ENCODE measurements at regions not wholly inside any gene's neighbourhood (a gene's known extent, or its start where the extent isn't known, plus 50 kb on each side); places are given as distances from the start of the nearest gene placed in this dataset.

DNA sequence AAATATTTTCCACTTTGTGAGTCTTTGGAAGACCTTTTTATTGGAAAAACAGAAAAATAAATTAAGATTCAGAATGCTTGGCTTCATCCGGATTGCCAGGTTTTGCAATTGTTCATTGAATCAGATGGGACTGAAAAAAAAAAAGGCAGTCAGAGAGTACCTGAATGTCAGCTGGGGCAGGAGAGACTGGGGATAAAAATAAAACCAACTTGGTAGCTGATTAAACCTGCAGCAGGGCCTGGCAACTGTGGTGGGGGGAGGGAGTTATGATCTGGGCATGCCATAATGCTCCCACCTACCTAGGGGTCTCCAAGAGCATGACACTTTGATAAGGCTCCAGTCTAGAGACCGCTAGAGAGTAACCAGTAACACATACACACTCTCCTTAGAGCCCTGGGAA is 454.4 kb downstream of the DTWD2 start:
- TF ChIP-seq, protein P1, sequence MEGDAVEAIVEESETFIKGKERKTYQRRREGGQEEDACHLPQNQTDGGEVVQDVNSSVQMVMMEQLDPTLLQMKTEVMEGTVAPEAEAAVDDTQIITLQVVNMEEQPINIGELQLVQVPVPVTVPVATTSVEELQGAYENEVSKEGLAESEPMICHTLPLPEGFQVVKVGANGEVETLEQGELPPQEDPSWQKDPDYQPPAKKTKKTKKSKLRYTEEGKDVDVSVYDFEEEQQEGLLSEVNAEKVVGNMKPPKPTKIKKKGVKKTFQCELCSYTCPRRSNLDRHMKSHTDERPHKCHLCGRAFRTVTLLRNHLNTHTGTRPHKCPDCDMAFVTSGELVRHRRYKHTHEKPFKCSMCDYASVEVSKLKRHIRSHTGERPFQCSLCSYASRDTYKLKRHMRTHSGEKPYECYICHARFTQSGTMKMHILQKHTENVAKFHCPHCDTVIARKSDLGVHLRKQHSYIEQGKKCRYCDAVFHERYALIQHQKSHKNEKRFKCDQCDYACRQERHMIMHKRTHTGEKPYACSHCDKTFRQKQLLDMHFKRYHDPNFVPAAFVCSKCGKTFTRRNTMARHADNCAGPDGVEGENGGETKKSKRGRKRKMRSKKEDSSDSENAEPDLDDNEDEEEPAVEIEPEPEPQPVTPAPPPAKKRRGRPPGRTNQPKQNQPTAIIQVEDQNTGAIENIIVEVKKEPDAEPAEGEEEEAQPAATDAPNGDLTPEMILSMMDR (IDR thresholded peaks at IDR 0.05), result no peak
- TF ChIP-seq EZH2 (IDR thresholded peaks at IDR 0.05) (no peak), EZH2phosphoT487 (IDR thresholded peaks at IDR 0.05) (no peak)

Data from neural progenitor cell (in vitro differentiated cells).